ENCODE measurements at regions not wholly inside any gene's neighbourhood (a gene's known extent, or its start where the extent isn't known, plus 50 kb on each side); places are given as distances from the start of the nearest gene placed in this dataset.

DNA sequence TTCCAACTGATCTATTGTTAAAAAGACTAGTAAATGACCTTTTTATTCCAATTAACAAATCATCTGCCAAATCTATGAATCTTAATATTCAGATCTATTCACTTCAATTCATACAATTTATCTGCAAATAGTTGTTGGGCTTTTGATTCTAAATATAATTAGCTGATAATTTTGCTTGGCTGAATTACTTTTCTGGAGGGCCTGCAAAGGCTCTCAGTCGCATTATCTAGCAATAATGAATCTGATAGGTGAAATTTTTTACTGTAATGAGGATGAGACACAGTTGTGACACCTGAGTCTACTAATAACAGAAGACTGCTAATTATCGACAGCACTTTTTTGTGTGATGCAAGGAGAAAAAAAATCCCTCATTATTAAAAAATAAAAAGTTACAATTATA is 565.1 kb downstream of the ZEB2 start:
- DNase-seq (ENCODE audit: low read depth in 2 of 2), result no peak

DNA sequence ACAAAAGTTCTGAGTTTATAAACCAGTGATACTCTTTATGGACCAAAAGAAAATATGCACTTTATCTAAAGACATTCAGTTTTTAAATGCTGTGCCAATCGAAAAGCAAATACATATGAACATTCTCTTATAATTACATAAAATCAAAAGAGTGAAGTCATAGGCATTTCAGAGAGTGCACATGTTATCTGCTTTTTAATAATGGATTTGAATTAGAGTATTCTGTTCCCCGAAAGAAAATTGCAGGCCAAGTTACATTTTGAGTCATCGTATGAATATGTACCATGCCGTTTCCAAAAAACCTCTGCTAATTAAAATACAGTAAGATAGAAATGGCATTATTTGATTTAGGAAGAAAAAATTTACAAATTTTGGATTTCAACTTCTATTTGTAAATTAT is 565.7 kb downstream of the ZEB2 start:
- no peak for DNase-seq (ENCODE audit: low read depth in 2 of 2)

DNA sequence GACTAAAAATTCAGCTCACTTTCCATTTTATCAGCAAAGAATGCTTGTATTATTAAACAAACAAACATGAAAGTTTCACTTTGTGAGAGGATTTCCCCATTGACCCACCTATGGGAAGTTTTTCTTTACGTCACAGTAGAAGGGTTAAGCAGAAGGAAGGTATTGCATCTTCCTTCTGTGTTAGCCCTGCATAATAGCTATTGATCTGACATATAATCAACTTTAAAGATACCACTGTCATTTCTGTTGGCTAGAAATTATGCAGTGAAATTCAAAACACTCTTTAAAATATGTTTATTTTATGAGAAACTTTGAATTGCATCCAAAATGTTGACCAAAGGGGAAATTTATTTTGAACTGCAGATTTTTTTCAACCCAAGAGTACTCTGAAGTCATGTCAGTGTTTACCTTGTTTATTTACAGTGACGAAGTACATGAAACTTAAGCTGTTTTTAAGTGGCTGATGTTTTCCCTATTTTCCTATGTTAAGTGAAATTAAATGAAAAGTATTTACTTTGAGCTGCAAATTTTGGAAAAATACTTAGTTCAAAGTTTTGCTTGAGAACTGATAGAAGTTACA is 566.4 kb downstream of the ZEB2 start:
- no peak for DNase-seq (ENCODE audit: low read depth in 2 of 2)

GRCh38 chr2:143952536-143952935 is 567.4 kb downstream of the ZEB2 start:
- DNase-seq (ENCODE audit: low read depth in 2 of 2), result no peak

DNA sequence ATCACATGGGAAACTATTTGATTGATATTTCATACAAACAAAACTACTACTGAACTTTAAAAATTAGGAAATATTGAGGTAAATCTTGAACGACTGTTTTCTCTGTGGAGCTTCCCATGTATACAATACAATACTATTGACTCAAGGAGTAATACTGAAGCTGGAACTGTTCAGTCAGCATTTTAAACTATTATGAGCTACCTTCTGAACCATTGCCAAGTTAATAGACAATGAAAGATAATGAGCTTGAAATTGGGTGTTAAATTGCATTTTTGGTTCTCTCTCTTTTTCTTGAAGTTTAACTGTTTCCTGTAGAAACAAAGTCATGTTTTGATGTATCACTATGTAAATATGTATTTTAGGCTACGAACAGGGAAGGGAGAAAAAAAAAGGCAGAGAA is 569.2 kb downstream of the ZEB2 start:
- no peak for DNase-seq (ENCODE audit: low read depth in 2 of 2)

DNA sequence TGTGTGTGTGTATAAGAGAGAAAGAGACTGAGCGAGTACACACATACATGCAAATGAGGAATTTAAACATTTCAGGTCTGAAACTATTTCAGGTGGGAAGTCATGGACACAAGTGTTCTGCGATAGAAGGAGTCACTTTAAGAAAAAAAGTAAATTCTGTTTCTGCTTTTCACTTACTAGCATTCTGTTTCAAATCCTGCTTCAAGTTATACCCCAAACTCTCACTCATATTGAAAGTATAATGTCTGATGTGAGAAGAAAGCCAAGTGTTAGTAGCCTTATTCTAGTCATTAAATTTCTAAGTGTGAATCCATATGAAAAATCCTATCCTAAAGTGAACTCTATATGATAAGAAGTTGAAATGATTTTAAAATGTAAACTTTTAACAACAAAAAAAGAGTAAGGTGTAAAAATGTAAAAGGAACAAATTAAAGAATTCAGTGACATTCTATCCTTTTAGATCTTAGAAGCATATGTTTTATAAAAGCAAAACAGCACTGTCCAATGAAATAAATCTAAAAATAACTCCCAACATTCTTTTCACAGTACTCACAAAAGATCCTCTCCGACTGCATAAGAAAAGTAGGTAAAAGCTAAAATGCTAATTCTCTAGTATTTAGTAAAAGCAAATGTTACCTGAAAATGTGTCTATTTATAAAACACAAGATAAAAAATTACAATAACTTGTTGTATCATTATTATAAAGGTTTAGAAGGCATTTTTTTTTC is 570.6 kb downstream of the ZEB2 start:
- no peak for DNase-seq (ENCODE audit: low read depth in 2 of 2)

DNA sequence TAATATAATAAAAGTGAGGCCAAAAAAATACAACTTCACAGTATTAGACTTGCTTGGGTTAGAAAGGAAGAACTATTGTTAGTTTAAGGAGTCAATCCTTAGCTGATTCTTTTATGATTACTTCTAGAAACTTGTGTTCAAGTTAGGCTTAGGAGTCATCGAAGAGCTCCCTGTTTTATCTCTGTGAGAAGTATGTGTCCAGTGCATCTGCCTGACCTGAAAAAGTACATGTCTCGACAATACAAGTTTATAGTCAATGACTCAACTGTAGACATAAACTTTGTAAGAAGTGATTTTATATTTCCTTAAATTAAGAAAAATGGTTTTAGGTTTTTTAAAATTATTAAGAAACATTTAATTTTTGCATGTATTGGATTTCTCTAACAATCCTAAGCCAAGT is 571.2 kb downstream of the ZEB2 start:
- no peak for DNase-seq (ENCODE audit: low read depth in 2 of 2)

GRCh38 chr2:143946436-143947391 is 573.2 kb downstream of the ZEB2 start:
- DNase-seq (ENCODE audit: low read depth in 2 of 2), result no peak

DNA sequence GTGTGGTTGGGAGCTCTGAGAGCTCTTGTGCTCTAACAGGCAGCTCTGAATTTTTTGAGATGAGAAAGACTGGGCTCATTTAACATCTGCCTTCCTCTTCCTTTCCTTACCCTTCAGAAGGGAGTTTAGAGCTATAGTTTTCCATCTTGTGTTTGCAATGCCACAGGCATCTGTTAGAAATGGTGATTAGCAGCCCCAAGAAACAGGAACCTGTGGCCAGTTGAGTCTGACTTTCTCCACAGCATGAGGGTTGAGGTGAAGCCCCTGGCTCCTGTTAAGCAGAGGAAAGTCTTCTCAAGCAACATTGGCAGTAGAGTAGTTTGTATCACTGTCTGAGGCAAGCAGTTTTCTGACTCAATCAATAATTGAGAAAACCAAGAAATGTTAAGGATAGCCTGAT is 577.4 kb downstream of the ZEB2 start:
- DNase-seq (ENCODE audit: low read depth in 2 of 2), result no peak

DNA sequence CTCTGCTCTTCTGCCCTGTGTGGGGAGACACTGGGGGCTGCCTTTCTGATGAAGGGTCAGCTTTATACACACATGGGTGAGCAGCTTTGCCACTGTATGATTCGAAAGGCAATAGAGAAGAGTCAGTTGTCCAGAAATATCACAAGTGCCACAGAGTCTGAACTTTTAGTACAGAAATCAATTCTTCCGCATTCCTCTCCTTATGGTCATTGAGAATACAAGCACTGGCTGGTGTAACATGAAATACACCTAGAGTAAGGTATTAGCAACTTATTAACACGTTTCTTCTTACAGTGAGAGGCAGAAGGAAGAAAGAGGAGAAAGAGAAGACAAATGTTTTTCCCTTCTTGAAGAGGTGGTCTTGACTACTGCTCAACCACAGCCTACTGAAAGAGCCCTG is 579.2 kb downstream of the ZEB2 start:
- no peak for DNase-seq (ENCODE audit: low read depth in 2 of 2)

DNA sequence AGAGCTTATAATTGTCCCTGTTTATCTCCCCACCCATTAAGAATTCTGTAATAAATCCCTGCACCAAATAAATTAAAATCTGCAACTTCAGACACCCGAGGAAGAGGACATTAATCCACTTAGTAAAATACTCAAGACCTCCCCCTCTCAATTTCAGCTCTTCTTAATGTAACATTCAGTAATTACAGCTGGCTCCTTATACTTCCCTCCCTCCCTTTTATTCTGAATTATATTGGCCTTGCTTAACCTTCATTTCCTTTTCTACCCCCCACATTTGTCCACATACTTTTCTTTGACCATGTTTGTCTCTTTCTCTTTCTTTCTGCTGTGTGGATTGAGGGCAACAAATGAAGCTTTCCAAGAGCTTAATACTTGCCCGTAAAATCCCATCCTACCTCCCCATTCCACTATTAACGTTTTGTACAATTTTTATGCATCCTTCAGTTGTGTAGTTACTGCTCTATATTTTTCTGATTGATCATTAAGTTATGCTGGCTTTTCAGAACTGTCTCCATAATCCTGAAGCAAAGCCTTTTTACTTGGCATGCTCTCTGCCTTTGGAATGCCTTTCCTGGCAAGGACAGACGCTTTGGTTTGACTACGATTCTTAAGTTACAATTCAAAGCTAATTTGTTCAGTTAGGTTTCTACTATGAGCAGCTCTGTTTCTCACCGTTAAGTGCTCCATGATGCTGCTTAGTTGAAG is 580.1 kb downstream of the ZEB2 start:
- no peak for DNase-seq (ENCODE audit: low read depth in 2 of 2)

DNA sequence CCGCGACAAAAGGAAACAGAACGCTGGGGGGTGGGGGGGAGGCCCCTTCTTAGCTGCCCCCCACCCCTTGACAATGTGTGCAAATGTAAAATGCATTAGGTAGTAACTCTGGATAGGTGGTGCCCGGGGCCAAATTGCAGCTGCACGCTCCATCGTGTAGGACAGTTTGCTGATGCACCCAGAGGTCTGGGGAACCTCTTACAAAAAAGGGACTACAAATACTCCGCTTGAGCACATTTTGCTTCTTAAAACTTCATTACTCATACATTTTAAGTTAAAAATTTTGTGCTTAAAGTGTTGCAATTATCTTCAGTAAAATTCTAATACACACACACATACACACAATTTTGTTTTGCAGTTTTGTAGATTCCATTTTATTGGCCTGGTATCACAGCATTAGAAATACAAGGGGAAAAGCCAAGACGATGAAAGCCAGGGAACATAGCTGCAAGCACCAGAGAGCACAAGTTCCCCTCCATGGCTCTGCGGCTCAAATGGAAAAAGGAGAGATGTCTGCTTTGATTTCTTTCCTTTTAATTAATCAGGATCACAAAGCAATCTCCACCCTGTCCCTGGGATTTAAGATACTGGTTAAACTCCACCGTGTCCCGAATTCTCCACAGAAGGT is 582.1 kb downstream of the ZEB2 start:
- DNase-seq (ENCODE audit: low read depth in 2 of 2), result no peak

DNA sequence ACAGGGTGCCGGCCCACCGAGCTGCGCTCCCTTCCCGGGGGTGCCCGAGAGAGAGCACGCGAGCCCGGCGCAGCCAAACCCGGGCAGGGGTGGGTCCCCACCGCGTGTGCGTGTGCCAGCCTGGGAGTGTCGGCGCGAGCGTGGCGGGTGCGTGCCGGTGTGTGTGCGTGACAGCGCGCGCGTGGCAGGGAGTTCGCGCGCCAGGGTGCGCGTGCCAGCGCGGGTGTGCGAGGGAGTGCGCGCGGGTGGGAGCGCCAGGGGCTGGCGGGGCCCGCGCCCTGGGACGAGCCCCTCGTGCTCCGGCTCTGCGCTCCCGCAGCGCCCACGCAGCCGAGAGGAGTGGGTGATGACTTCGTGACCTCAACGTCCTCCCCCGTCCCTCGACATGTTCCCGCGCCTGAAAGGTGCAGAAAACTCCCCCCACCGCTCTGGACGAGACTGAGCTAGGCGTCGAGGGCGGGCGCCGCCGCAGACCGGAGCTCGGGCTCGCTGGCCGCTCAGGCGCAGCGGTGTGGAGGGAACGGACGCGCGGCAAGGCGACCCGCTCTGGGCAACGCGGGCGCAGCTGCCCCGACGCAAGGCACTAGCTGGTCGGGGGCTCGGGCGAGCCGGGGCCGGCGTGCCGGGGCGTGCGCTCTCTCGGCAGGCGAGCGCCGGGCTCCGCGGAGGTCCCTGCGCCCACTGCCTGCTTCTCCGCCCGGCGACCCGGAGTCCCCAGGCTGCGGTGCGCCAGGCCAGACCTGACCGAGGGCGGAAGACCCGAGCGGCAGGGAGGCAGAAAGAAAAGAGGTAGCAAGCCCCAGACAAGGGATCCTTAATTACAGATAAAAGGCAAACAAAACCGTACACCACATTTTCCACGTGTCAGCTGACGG is 582.8 kb downstream of the ZEB2 start:
- DNase-seq (ENCODE audit: low read depth in 2 of 2), result peak; percentile 19 to 25

GRCh38 chr2:143936538-143936847 is 583.4 kb downstream of the ZEB2 start:
- no peak for DNase-seq (ENCODE audit: low read depth in 2 of 2)

DNA sequence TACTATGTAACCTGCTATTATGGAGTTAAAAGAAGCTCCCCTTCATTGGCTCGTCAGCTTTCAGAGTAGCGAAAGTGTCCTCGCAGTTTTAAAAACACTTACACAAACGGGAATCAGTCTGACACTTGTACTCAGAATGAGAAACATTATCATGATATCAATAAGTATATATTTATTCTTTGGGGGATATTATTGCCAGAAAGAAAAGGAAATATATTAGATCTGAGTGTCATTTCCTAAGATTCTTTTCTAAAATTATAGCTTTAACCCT is 584.5 kb downstream of the ZEB2 start:
- no peak for DNase-seq (ENCODE audit: low read depth in 2 of 2)

- DNase-seq (ENCODE audit: low read depth in 2 of 2), result no peak
Measured at GRCh38 chr2:143934626-143935481, 585.1 kb downstream of the ZEB2 start.

GRCh38 chr2:143933946-143934569 is 585.9 kb downstream of the ZEB2 start:
- no peak for DNase-seq (ENCODE audit: low read depth in 2 of 2)

- DNase-seq (ENCODE audit: low read depth in 2 of 2), result no peak
Measured at GRCh38 chr2:143930891-143931290, 589.0 kb downstream of the ZEB2 start.

DNA sequence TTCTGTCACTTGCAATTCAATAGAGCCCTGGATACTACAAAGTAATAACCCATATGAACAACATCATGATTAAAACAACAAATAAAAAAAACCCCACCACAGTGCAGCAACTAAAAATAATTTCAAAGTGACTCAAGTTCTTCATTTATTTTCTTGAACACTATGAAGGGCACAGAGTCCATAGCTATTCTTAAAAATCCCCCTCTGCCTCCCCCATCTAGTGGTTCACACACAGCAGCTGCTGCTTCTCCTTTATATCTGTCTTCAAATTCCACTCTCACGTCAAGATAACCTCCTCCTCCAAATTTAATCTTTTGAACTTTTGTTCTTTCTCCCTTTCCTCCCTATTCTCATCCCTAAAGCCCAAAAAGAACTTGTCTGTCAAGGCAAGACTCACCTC is 591.3 kb downstream of the ZEB2 start:
- no peak for DNase-seq (ENCODE audit: low read depth in 2 of 2)

DNA sequence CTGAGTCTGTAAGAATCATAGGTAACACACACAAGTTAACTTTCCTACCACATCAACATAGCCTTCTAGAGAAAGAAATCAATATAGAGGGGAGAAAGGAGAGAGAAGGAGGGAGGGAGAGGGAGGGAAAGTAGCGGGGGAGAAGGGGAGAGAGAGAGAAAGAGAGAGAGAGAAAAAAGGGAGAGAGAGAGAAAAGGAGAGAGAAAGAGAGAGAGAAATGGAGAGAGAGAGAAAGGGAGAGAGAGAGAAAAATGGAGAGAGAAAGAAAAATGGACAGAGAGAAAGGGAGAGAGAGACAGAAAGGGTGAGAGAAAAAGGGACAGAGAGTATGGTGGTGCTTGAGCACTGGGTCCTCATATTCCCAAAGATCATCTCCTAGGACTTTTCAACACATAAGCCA is 591.7 kb downstream of the ZEB2 start:
- no peak for DNase-seq (ENCODE audit: low read depth in 2 of 2)

All from stimulated activated CD8-positive, alpha-beta memory T cell treated with anti-CD3 and anti-CD28 coated beads, Interleukin-15, amount 100 ng/mL, for 4 hours (primary cell).